Tibial nerve (tissue), 4 donors: ENCODE measurements at regions not wholly inside any gene's neighbourhood (a gene's known extent, or its start where the extent isn't known, plus 50 kb on each side); places are given as distances from the start of the nearest gene placed in this dataset.

ENCODE experiments used
- EP300 ChIP-seq, 2 donors: sonication (generic); formaldehyde crosslinking; IDR thresholded peaks; one replicate each; pipeline ENCODE4 v1.6.1; 2017; ENCODE audit warnings: antibody characterized with exemption in 2 of 2, mild to moderate bottlenecking in 1 of 2
- POLR2A ChIP-seq, 2 donors: fragments of 450-650 bp; IDR thresholded peaks; one replicate each; pipeline ENCODE4 v1.6.1; 2017; ENCODE audit warnings: antibody characterized with exemption in 2 of 2, mild to moderate bottlenecking in 2 of 2, moderate library complexity in 2 of 2
- TF ChIP-seq, protein P1 (sequence below), 5 experiments: fragments of 200-600 bp in 3 of 5; fragments of 450-650 bp in 2 of 5; sonication (generic) in 3 of 5; IDR thresholded peaks; one replicate each; pipeline ENCODE4 v1.5.1; 2016 to 2019; ENCODE audit warnings: antibody characterized with exemption in 5 of 5, mild to moderate bottlenecking in 3 of 5, moderate library complexity in 2 of 5

- TF ChIP-seq, protein P1, sequence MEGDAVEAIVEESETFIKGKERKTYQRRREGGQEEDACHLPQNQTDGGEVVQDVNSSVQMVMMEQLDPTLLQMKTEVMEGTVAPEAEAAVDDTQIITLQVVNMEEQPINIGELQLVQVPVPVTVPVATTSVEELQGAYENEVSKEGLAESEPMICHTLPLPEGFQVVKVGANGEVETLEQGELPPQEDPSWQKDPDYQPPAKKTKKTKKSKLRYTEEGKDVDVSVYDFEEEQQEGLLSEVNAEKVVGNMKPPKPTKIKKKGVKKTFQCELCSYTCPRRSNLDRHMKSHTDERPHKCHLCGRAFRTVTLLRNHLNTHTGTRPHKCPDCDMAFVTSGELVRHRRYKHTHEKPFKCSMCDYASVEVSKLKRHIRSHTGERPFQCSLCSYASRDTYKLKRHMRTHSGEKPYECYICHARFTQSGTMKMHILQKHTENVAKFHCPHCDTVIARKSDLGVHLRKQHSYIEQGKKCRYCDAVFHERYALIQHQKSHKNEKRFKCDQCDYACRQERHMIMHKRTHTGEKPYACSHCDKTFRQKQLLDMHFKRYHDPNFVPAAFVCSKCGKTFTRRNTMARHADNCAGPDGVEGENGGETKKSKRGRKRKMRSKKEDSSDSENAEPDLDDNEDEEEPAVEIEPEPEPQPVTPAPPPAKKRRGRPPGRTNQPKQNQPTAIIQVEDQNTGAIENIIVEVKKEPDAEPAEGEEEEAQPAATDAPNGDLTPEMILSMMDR (IDR thresholded peaks at IDR 0.05), result no peak
- TF ChIP-seq POLR2A (IDR thresholded peaks at IDR 0.05) (no peak), EP300 (IDR thresholded peaks at IDR 0.05) (no peak)
Measured at GRCh38 chr12:127811988-127812387, 455.0 kb upstream of the TMEM132C start.
